ENCODE measurements at regions not wholly inside any gene's neighbourhood (a gene's known extent, or its start where the extent isn't known, plus 50 kb on each side); places are given as distances from the start of the nearest gene placed in this dataset.
"Not testable (repeated sequence)": the region's sequence is repeated elsewhere in the genome, so short reads cannot be mapped to it uniquely, and the experiment has no call there.

- no peak for DNase-seq (ENCODE audit: low read depth, low spot score)
- no peak overlapping the region for H3K4me3 ChIP-seq (ENCODE audit: low read depth, low read length)
- TF ChIP-seq CTCF (IDR thresholded peaks at IDR 0.05; ENCODE audit: low read depth, low read length): no peak
- in situ Hi-C loops (cut with HindIII; ENCODE audit: low sequenced_read_pairs): no loop called here
Observed at GRCh38 chr7:17434841-17435692, 136.6 kb downstream of the AHR start.

- TF ChIP-seq CTCF (IDR thresholded peaks at IDR 0.05; ENCODE audit: low read depth, low read length): no peak
- in situ Hi-C loops (cut with HindIII; ENCODE audit: low sequenced_read_pairs): no loop called here
- no peak for DNase-seq (ENCODE audit: low read depth, low spot score)
- no peak overlapping the region for H3K4me3 ChIP-seq (ENCODE audit: low read depth, low read length)
Observed at GRCh38 chr7:17436126-17436525, 137.7 kb downstream of the AHR start.

- no peak for TF ChIP-seq CTCF (IDR thresholded peaks at IDR 0.05; ENCODE audit: low read depth, low read length)
- no peak overlapping the region for H3K4me3 ChIP-seq (ENCODE audit: low read depth, low read length)
- in situ Hi-C loops (cut with HindIII; ENCODE audit: low sequenced_read_pairs): no loop called here
- DNase-seq (ENCODE audit: low read depth, low spot score): no peak
Observed at GRCh38 chr7:17437586-17437985, 139.1 kb downstream of the AHR start.

- in situ Hi-C loops (cut with HindIII; ENCODE audit: low sequenced_read_pairs); H3K4me3 ChIP-seq (ENCODE audit: low read depth, low read length); DNase-seq (ENCODE audit: low read depth, low spot score): not testable (repeated sequence)
Observed at GRCh38 chr7:17440025-17440784, 141.8 kb downstream of the AHR start.

GRCh38 chr7:17440831-17441230 lies 142.4 kb downstream of the AHR start:
- no peak for TF ChIP-seq CTCF (IDR thresholded peaks at IDR 0.05; ENCODE audit: low read depth, low read length)

GRCh38 chr7:17441557-17441956 lies 143.1 kb downstream of the AHR start:
- in situ Hi-C loops (cut with HindIII; ENCODE audit: low sequenced_read_pairs): no loop called here
- no peak overlapping the region for H3K4me3 ChIP-seq (ENCODE audit: low read depth, low read length)
- no peak for TF ChIP-seq CTCF (IDR thresholded peaks at IDR 0.05; ENCODE audit: low read depth, low read length)
- DNase-seq (ENCODE audit: low read depth, low spot score): peak; percentile 39

More at GRCh38 chr7:17440831-17441230, 142.4 kb downstream of the AHR start:
- H3K4me3 ChIP-seq (ENCODE audit: low read depth, low read length): no peak overlapping the region
- DNase-seq (ENCODE audit: low read depth, low spot score): no peak
- in situ Hi-C loops (cut with HindIII; ENCODE audit: low sequenced_read_pairs): no loop called here

GRCh38 chr7:17444151-17444550 lies 145.7 kb downstream of the AHR start:
- in situ Hi-C loops (cut with HindIII; ENCODE audit: low sequenced_read_pairs): no loop called here
- no peak for TF ChIP-seq CTCF (IDR thresholded peaks at IDR 0.05; ENCODE audit: low read depth, low read length)
- no peak for DNase-seq (ENCODE audit: low read depth, low spot score)
- no peak overlapping the region for H3K4me3 ChIP-seq (ENCODE audit: low read depth, low read length)

Measured in astrocyte of the spinal cord (primary cell).